NCI-H345 (cell line): ENCODE measurements at regions not wholly inside any gene's neighbourhood (a gene's known extent, or its start where the extent isn't known, plus 50 kb on each side); places are given as distances from the start of the nearest gene placed in this dataset.

Experiments used
- DNase-seq: peaks from one replicate; lab custom pipeline; 2025; lab: John Stamatoyannopoulos, UW

DNA sequence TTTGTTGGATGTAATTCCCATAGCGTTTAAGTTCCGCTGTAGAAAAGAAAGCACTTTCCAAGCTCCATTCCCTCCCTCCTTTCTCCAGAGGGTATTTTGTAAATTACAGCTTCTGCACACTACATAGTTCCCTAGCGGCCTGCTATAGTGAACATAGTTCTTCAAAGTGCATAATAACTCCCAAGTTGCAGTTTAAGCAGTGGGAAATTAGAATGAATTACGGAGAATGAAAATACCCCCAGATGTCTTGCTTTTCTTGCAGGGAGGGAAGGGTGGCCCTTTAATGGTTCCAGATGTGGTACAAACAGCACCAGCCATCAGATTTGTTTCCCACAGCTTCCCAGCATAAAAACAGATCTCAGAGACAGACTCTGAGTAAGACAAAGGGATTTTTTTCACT is 893.9 kb downstream of the SUCLG1 start:
- DNase-seq, result no peak

DNA sequence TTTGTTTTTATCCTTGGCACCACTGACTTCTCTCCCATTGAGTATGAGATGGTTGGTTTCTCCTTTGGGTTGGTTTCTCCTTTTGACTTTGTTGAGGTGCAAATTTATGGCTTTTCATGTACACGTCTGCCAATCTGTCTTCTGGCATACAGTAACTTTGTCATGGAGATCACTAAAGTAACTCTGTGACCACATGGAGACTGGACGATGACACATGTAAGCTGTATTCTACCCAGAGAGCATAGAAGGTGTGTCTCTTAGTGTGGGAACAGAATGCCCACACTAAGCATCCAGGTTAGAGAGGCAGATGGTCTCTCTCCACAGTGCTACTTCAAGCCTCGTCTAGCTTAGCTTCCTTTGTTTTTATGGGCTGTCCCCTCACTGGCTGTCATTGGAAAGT is 897.5 kb downstream of the SUCLG1 start:
- no peak for DNase-seq

DNA sequence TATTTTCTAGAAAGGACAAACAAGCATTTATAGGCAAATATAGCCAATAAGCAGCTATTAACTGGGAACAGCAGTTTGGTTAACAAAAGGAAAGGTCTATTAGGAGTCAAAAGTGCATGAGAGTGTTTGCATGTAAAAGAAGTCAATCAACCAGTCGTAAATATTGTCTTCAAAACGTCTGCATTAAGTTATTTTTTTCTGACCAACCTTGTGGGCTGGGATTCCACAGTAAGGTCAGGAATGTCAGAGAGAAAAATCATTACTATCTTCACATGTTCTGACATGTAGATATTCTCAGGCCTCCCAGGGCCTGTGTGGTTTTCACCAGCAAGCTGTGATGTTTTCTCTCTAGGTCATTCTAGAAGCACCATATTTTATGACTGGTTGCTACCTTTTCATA is 922.5 kb downstream of the SUCLG1 start:
- no peak for DNase-seq

DNA sequence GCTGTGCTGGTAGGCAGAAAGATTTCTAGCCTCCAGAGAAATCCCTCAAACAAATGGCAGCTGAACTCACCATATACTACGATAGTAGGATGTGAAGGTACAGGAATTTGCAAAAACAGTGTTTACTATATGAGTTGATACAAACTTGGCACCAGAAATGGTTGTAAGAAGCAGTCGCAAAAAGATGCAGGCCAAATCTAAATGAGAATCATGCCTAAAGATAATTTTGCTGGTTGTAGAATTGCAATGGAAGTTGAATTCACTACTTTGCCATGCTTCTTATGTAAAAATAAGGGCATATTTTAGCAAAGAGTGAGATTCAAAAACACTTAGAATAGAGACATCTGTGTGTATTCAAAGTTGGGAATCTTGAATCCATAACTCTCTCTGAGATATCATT is 924.7 kb downstream of the SUCLG1 start:
- DNase-seq, result no peak

DNA sequence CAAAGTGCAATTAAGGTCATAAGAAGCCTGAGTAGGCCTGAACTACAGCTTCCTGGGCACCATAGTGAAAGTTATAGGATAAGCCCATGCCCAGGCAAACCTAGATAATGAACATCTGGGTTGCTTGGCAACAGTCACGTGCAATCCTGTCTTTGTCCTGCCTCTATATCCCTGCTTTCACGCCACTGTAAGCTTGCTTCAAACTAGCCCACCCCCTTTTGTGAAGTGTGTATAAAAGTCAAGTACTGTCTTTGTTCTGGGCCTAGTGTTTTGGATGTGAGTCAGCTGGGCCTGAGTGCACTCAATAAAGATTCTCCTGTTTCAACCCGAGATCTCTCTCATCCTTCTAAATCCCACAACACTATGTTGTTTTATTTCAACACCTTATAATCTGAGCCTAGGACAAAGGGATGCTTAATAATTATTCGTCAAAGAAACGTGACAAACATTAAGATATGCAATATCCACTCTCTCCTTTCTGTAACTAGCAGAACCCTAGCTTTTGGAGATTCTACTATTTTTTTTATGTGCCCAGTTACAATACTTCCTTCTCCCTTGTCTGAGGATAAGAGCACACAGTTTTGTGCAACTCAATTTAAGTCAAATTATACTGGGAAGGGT is 927.8 kb downstream of the SUCLG1 start:
- DNase-seq, result peak; percentile 94

DNA sequence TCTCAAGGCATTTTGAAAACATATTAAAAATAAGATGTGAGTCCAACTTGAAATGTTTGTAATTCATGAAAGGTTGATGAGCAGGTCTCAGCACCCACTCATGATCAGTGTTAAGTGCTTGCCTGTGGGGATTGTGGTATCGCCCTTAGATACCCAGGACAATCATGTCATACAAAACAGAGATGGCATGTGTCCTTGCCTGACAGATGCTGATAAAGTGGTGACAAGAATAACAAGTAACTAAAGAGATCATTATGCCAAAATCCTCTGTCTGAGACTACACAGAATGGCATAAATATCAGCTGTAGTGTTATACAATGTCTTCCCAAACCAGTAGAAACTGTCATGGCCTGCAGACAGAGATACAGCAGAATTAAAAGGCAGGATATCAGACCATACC is 930.3 kb downstream of the SUCLG1 start:
- no peak for DNase-seq

DNA sequence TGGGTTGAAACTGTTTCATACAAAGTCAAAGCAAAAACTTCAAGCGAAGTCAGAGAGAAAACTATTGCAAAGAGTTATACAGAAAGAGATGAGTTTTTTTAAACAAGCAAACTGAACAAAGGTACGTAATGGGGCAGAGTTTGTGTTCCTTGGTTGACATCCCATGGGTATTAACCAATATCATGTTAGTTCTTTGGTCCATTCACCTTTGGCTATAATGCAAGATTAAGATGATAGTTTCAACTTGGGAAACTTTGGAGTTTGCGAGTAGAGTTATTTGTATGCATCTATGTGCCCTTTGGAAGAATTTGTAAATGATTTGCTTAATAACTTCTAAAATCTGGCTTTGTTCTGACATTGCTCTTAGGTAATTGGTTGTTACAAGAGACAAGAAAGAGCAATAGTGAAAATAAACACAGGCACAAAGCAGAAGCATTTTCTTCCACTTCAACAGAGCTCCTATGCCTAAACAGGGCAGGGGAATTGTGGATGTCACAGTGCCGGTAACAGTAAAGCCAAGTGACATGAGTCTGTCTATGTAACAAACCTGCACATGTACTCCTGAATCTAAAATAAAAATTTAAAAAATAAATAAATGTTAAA is 936.1 kb downstream of the SUCLG1 start:
- DNase-seq, result no peak

DNA sequence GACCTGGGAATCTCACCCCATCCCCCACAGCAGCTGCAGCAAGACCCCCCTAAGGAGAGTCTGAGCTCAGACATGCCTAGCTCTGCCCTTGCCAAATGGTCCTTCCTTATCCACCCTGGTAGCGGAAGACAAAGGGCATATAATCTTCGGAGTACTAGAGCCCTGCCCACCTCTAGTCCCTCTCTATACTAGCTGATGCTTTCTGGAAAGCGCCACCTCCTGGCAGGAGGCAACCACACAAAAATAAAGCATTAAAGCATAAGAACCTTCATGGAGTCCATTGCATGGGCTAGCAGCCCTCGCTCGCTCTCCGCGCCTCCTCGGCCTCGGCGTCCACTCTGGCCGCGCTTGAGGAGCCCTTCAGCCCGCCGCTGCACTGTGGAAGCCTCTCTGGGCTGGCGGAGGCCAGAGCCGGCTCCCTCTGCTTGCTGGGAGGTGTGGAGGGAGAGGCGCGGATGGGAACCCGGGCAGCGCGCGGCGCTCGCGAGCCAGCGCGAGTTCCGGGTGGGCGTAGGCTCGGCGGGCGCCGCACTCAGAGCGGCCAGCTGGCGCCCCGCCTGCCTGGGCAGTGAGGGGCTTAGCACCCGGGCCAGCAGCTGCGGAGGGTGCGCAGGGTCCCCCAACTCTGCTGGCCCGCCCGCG is 941.2 kb downstream of the SUCLG1 start:
- no peak for DNase-seq

DNA sequence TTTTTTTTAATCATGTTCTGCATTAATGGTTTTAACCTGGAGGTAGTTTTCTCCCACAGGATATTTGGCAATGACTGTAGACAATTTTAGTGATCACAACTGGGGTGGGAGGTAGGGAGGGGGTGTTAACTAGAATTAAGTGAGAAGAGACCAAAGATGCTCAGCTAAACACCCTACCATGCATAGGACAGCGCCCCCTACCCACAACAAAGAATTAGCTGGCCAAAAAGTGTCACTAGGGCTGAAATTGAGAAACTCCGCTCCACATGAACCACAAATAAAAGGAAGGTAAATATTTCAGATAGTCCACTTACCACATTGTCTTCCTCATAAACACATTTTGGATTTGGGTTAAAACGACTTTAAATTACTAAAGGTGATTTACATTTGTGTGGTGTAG is 942.6 kb downstream of the SUCLG1 start:
- DNase-seq, result no peak

DNA sequence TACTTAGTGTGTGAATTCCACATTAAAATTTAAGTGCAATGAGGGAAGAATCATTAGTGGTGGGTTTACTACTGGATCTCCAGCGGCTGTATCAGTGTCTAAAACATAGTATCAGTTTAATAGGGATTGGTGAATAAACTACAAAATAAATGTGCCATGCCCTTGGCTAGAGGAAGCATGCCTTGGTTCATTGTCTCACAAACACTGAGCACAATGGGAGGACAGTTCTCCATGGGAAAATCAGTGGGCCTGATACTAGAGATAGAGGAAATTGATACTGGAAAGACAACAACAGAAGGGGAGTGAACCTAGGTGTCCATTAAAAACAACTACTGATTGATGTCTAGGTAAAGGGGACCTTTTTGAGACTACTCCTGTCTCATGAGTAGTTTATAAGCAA is 971.6 kb downstream of the SUCLG1 start:
- DNase-seq, result no peak

DNA sequence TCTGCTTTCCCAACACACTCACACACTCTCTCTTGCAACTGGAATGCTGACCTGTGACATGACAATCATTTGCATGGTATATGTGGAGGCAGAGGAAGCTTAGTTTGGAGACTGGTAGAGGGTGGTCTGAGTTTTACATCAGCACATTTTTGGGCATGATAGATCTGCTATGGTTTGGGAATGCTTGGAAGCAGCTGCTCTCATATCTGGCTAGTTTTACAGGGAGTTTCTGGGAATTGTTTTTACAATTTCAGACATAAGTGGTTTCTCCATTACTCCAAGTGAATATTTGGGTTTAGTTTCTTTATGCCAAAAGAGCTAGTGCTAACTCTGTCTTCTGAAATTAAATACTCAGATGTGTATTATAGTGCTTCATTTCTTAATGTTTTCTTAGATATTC is 977.6 kb downstream of the SUCLG1 start:
- no peak for DNase-seq

DNA sequence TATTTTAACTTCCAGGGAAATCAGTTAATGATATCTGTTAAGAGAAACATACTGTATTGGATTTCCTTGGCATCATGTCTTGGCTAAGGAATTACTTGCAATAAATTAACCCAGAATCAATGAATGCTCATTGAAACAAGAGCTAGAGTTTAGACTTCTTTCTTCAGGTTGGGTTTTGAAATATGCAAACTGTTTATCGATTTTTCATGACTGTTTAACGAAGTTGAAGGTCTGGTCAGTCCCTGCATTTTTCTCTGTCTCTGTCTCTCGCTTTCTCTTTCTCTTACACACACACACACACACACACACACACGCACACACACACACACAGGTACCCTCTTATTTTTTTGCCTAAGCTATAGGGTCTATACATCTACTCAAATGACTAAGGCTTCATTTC is 981.0 kb downstream of the SUCLG1 start:
- DNase-seq, result no peak

DNA sequence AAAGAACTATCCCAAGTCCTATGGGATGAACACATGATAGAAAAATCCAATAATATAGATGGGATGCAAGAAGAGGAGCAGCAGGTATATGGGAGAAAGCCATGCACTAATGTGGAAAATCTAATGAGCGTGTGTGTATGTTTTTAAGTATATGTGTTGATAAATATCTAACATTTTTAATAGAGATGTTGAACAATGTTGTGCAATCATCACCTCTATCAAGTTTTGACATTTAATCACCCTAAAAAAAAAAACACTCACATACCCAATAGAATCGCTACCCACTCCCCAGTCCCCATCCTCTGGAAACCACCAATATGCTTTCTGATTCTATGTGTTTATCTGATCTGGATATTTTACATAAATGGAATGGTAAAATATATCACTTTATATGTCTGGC is 983.7 kb downstream of the SUCLG1 start:
- no peak for DNase-seq

DNA sequence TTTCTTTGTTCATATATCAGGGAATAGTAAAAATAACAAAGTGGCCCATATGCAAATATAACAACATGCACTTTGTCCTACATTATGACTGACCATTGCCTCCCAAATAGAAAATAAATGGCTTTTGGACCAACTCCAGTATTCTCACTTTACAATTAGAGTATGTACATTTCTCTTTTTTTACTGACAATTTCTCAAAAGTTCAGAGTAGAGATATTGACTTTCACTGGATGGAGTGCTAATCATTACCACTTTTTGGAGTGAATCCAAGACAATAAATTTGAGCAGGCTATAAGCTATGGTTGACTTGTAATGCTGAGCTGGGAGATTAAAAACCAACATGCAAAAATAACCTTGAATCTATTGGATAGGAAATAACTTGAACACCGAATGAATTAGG is 987.4 kb downstream of the SUCLG1 start:
- DNase-seq, result peak; percentile 84

DNA sequence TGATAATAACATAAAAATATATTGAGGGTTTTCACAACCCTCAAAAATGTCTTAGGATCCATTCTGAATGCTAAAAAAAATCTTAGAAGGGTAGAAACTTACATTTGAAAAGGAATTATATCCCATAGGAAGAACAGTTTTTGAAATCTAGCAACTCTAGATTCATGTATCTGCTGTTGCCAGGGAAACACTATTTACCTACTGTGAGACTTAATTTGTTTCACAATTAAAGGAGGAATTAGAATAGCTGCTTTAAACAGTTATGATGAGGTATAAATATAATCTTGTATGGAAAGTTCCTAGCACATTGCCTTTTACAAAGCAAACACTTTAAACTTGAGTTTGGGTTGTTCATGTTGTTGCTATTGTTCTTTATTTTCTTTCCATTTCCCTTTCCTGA is 988.2 kb downstream of the SUCLG1 start:
- no peak for DNase-seq

DNA sequence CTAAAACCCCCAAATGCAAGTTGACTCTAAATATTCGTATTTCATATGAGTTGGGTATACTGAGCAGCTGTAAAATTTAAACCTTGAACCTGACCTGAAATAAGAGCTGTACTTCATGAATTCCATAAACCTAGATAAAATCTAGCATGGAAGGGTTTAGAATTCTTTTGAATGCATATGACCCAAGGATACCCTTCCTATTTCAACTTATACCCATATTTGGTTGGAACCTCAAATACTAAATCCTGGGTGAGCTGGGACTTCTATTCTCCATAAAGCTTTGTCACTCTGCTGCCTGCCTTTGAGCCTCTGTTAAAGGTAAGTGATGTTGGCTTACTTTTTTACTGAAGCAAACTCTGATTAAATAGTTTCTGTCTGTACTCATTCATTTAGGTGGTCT is 994.6 kb downstream of the SUCLG1 start:
- DNase-seq, result no peak

DNA sequence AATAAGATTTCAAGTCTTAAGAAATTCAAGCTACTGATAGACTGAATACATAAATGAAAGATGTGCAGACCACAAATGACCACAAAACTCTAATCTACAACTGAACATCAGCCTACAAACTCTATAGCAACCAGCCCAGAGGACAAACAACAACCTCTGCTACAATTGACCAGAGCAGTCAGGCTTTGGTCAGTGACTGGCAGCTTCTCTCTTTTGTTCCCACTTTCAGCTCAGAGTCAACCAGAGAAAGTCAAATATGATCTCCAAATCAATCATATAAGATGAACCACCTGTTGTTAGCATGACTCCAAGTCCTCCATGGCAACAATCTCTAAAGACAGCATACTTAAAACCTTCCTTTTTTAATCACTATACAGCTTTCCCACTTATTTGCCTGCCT is 996.2 kb downstream of the SUCLG1 start:
- DNase-seq, result no peak

DNA sequence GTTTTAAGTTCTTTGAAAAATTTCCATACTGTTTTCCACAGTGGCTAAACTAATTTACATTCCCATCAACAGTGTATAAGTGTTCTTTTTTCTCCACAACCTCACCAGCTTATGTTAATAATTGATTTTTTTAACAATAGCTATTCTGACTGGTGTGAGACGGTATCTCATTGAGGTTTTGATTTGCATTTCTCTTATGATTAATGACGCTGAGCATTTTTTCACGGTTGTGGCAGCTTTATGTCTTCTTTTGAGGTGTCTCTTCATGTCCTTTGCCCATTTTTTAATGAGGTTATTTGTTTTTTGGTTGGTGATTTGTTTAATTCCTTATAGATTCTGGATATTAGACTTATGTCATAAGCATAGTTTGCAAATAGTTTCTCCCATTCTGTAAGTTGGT is 997.9 kb downstream of the SUCLG1 start:
- DNase-seq, result no peak

DNA sequence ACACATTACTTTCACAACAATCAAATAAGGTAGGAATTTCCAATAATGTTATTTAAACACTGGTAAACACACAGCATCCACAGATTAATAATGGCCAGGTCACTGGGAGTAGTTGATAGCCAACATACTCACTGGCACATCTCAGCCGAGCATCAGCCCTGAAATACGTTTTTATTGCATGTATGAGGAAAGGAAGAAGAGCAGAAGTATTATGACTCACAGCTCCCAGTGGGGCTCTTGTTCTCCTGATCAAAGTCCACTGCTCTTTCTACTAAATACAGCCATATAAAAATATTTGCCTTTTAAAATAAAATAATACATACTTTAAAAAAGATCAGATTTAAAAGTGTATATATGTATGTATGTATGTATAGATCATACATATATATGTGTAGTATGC is 999.6 kb downstream of the SUCLG1 start:
- no peak for DNase-seq

DNA sequence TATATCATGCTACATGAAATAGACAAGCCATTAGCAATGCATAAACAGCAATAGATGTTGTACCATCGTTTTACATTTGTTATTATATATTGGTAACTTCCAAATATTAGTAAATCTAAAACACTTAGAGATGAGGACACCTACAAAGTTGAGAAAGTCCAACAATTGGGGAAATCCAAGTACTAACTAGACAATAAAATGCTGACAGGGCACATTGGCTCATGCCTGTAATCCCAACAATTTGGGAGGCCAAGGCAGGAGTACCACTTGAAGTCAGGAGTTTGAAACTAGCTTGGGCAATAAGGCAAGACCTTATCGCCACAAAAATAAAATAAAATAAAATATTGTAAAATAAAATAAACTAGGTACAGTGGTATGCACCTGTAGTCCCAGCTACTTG is 1023.1 kb downstream of the SUCLG1 start:
- no peak for DNase-seq

DNA sequence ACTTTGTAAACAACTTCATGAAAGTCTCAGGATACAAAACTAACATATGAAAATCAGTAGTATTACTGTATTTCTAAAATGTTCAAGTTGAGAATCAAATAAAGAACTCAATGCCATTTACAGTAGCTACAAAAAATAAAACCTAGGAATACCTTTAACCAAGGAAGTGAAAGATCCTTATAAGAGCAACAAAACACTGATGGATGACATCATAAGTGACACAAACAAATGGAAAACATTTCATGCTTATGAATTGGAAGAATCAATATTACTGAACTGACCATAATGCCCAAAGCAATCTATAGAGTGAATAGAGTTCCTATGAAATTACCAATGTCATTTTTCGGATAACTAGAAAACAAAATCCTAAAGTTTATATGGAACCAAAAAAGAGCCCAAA is 1038.1 kb downstream of the SUCLG1 start:
- DNase-seq, result no peak

DNA sequence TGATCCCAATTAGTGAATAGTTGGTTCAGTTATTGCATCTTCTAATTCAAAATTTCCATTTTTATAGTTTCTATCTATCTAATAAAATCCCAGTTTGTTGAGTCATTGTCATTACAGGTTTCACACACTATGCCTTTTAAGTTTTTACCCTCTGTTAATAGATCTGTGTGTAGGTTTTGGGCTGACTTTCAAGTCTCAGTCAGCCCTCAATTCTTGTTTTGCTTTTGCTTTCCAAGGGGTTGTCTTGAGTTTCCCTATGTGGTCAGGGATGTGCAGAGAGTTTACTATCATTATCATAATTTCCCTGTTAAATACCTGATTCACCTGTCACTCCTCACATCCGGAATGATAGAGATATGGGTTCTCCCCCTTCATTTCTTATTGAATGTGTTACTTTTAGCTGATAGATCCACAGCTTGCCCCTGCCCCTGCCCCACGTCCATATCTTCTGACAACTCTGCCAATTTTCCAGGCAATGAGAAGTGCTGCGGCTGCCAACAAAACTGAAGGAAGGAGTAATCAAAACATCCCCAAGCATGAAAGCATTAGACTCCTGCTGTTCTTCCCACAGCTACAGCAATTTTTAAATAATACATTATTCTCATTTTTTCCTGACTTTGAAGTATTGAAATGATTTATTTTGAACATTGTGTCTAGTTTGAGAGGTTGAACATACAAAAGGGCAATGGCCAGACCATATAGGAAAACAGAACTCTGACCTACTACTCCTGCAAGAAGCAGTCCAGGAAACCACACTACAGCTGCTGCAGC is 1064.8 kb downstream of the SUCLG1 start:
- DNase-seq, result no peak

DNA sequence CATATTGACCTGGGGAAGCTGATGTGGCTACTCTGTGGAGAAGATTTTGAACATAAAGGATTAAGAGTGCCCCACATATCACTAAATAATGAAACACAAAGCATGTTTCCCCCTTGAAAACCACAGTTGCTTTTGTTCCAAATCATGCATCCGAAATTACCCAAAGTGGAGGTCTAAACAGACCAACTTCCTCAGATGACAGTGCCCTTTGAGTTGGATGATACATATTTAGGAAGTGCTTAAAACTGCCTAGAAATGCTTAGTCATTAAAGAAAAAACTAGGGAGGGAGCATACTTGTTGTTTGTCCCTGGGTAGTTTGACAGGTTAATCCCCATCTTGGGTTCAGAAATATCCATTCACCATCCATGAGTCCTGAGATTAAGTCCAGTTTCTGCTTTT is 1070.3 kb downstream of the SUCLG1 start:
- DNase-seq, result no peak
